ENCODE measurements at regions not wholly inside any gene's neighbourhood (a gene's known extent, or its start where the extent isn't known, plus 50 kb on each side); places are given as distances from the start of the nearest gene placed in this dataset.

GRCh38 chr3:135412475-135412874, 553.1 kb upstream of the PPP2R3A start:
- H3K27ac ChIP-seq, result no peak overlapping the region
- H3K9me2 ChIP-seq (replicated peaks; ENCODE audit: insufficient read depth), result no peaks in the 10 kb centered on the region
- H4K20me1 ChIP-seq (ENCODE audit: insufficient read depth, poor library complexity, severe bottlenecking), result no peaks in the 10 kb centered on the region

GRCh38 chr3:135416182-135416581, 549.3 kb upstream of the PPP2R3A start:
- Histone ChIP-seq H3K4me2 (no peak overlapping the region), H3K79me2 (no peaks in the 10 kb centered on the region), H3K4me1 (ENCODE audit: insufficient read depth) (no peaks in the 10 kb centered on the region), H3K4me3 (no peak overlapping the region), H2AFZ (no peak overlapping the region), H3K36me3 (replicated peaks; ENCODE audit: insufficient read depth, low read depth) (no peaks in the 10 kb centered on the region), H3K9me2 (replicated peaks; ENCODE audit: insufficient read depth) (no peaks in the 10 kb centered on the region), H3K27me3 (no peaks in the 10 kb centered on the region), H4K20me1 (ENCODE audit: insufficient read depth, poor library complexity, severe bottlenecking) (no peaks in the 10 kb centered on the region), H3K9me3 (ENCODE audit: low read depth) (no peaks in the 10 kb centered on the region), H3K27ac (no peak overlapping the region)
- TF ChIP-seq EZH2 (IDR thresholded peaks at IDR 0.05; ENCODE audit: borderline replicate concordance) (no peak), EZH2phosphoT487 (IDR thresholded peaks at IDR 0.05; ENCODE audit: low read depth, severe bottlenecking, unreplicated experiment) (no peak), CTCF (IDR thresholded peaks at IDR 0.05; ENCODE audit: poor library complexity) (no peak)
- no peak for DNase-seq (ENCODE audit: low spot score)
- WGBS (ENCODE audit: low lambda C conversion rate, missing lambda C conversion rate), result 94% methylated on average over 2 of the region's 2 CpGs

More at GRCh38 chr3:135412475-135412874, 553.1 kb upstream of the PPP2R3A start:
- DNase-seq (ENCODE audit: low spot score), result no peak
- TF ChIP-seq EZH2phosphoT487 (IDR thresholded peaks at IDR 0.05; ENCODE audit: low read depth, severe bottlenecking, unreplicated experiment) (no peak), EZH2 (IDR thresholded peaks at IDR 0.05; ENCODE audit: borderline replicate concordance) (no peak), CTCF (IDR thresholded peaks at IDR 0.05; ENCODE audit: poor library complexity) (no peak)
- 76% methylated on average over 2 of the region's 2 CpGs for WGBS (ENCODE audit: low lambda C conversion rate, missing lambda C conversion rate)
- H3K27me3 ChIP-seq, result no peaks in the 10 kb centered on the region
- H2AFZ ChIP-seq, result no peak overlapping the region
- H3K4me2 ChIP-seq, result no peak overlapping the region
- no peak overlapping the region for H3K4me3 ChIP-seq
- no peaks in the 10 kb centered on the region for H3K36me3 ChIP-seq (replicated peaks; ENCODE audit: insufficient read depth, low read depth)
- no peaks in the 10 kb centered on the region for H3K79me2 ChIP-seq
- H3K4me1 ChIP-seq (ENCODE audit: insufficient read depth), result no peaks in the 10 kb centered on the region
- H3K9me3 ChIP-seq (ENCODE audit: low read depth), result no peaks in the 10 kb centered on the region

- Histone ChIP-seq H3K4me2 (no peak overlapping the region), H3K4me1 (ENCODE audit: insufficient read depth) (no peaks in the 10 kb centered on the region), H3K4me3 (no peak overlapping the region), H4K20me1 (ENCODE audit: insufficient read depth, poor library complexity, severe bottlenecking) (no peaks in the 10 kb centered on the region), H3K9me2 (replicated peaks; ENCODE audit: insufficient read depth) (no peaks in the 10 kb centered on the region), H3K79me2 (no peaks in the 10 kb centered on the region), H3K27ac (no peak overlapping the region), H2AFZ (no peak overlapping the region), H3K36me3 (replicated peaks; ENCODE audit: insufficient read depth, low read depth) (no peaks in the 10 kb centered on the region), H3K9me3 (ENCODE audit: low read depth) (no peaks in the 10 kb centered on the region), H3K27me3 (no peaks in the 10 kb centered on the region)
- DNase-seq (ENCODE audit: low spot score), result no peak
- no peak for TF ChIP-seq EZH2phosphoT487 (IDR thresholded peaks at IDR 0.05; ENCODE audit: low read depth, severe bottlenecking, unreplicated experiment)
- no peak for TF ChIP-seq CTCF (IDR thresholded peaks at IDR 0.05; ENCODE audit: poor library complexity)
- TF ChIP-seq EZH2 (IDR thresholded peaks at IDR 0.05; ENCODE audit: borderline replicate concordance), result no peak
- WGBS (ENCODE audit: low lambda C conversion rate, missing lambda C conversion rate), result 86% methylated on average over 2 of the region's 2 CpGs
These were observed 546.4 kb upstream of the PPP2R3A start for GRCh38 chr3:135419155-135419554.

GRCh38 chr3:135426508-135426907, 539.0 kb upstream of the PPP2R3A start:
- H3K9me2 ChIP-seq (replicated peaks; ENCODE audit: insufficient read depth), result no peaks in the 10 kb centered on the region
- H3K4me1 ChIP-seq (ENCODE audit: insufficient read depth), result no peaks in the 10 kb centered on the region
- 95% methylated on average over 2 of the region's 2 CpGs for WGBS (ENCODE audit: low lambda C conversion rate, missing lambda C conversion rate)
- no peak overlapping the region for H3K27ac ChIP-seq
- no peaks in the 10 kb centered on the region for H3K9me3 ChIP-seq (ENCODE audit: low read depth)
- no peaks in the 10 kb centered on the region for H3K27me3 ChIP-seq
- no peaks in the 10 kb centered on the region for H4K20me1 ChIP-seq (ENCODE audit: insufficient read depth, poor library complexity, severe bottlenecking)
- H3K36me3 ChIP-seq (replicated peaks; ENCODE audit: insufficient read depth, low read depth), result no peaks in the 10 kb centered on the region
- no peak overlapping the region for H3K4me3 ChIP-seq
- H3K4me2 ChIP-seq, result no peak overlapping the region
- H3K79me2 ChIP-seq, result no peaks in the 10 kb centered on the region
- no peak for TF ChIP-seq EZH2 (IDR thresholded peaks at IDR 0.05; ENCODE audit: borderline replicate concordance)
- no peak for TF ChIP-seq EZH2phosphoT487 (IDR thresholded peaks at IDR 0.05; ENCODE audit: low read depth, severe bottlenecking, unreplicated experiment)
- TF ChIP-seq CTCF (IDR thresholded peaks at IDR 0.05; ENCODE audit: poor library complexity), result no peak
- no peak for DNase-seq (ENCODE audit: low spot score)
- H2AFZ ChIP-seq, result no peak overlapping the region
